ENCODE measurements at regions not wholly inside any gene's neighbourhood (a gene's known extent, or its start where the extent isn't known, plus 50 kb on each side); places are given as distances from the start of the nearest gene placed in this dataset.

DNA sequence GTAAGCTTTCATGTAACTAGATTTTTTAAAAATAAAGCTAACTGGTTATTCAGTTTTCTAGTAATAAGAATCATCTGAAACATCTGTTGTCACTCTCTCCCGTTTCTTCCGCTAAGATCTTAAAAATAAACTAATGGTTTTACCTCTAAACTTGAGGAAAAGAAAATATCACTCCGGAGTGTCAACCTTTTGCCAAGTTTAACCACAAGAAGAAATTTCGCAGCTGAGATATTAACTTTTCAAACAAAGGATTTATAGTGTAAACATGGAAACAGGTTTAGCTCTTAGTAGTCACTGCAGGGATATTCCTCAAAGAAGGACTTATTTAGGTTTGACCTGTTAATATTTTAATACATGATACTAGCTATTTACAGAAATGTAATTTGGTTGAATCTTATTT lies 954.9 kb downstream of the ADGRL2 start:
- TF ChIP-seq, protein P1, sequence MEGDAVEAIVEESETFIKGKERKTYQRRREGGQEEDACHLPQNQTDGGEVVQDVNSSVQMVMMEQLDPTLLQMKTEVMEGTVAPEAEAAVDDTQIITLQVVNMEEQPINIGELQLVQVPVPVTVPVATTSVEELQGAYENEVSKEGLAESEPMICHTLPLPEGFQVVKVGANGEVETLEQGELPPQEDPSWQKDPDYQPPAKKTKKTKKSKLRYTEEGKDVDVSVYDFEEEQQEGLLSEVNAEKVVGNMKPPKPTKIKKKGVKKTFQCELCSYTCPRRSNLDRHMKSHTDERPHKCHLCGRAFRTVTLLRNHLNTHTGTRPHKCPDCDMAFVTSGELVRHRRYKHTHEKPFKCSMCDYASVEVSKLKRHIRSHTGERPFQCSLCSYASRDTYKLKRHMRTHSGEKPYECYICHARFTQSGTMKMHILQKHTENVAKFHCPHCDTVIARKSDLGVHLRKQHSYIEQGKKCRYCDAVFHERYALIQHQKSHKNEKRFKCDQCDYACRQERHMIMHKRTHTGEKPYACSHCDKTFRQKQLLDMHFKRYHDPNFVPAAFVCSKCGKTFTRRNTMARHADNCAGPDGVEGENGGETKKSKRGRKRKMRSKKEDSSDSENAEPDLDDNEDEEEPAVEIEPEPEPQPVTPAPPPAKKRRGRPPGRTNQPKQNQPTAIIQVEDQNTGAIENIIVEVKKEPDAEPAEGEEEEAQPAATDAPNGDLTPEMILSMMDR (IDR thresholded peaks at IDR 0.05) = no peak
- TF ChIP-seq POLR2A (IDR thresholded peaks at IDR 0.05) = no peak

All from uterus (tissue), 2 donors.